CD4-positive, alpha-beta T cell (primary cell): ENCODE measurements at regions not wholly inside any gene's neighbourhood (a gene's known extent, or its start where the extent isn't known, plus 50 kb on each side); places are given as distances from the start of the nearest gene placed in this dataset.
A peak's percentile ranks its signal among the peaks of the same experiment; 100 is the strongest.

Experiments used
- ATAC-seq: fragments of 200-7000 bp; cut with Tn5 transposase; one replicate; pipeline ENCODE4 v1.10.0; 2022; ENCODE audit warnings: mild to moderate bottlenecking; ENCODE audit not compliant: poor library complexity
- CTCF ChIA-PET: fragments of 350-600 bp; sonication (Branson Sonifier 250); formaldehyde crosslinking; loops from one replicate; lab custom pipeline; 2021; ENCODE audit warnings: antibody characterized with exemption, inconsistent platforms; lab: Charles Lee
- POLR2A ChIA-PET: fragments of 350-600 bp; sonication (Branson Sonifier 250); formaldehyde crosslinking; loops from one replicate; lab custom pipeline; 2021; ENCODE audit warnings: antibody characterized with exemption, inconsistent platforms; lab: Charles Lee
- DNase-seq, 14 experiments: peaks; one replicate each; pipeline ENCODE4 v3.0.0-alpha.2; 2013 to 2020; ENCODE audit warnings: mixed read lengths in 2 of 14
- H3K27ac ChIP-seq, 2 donors: one replicate each; pipeline versions ENCODE4 v1.5.1 to v1.7.0; 2013; ENCODE audit warnings: low read length in 2 of 2, low read depth in 1 of 2, mild to moderate bottlenecking in 1 of 2
- H3K27me3 ChIP-seq, 2 experiments: 1 replicate in 1 of 2; 2 replicates in 1 of 2; pipeline versions ENCODE4 v1.6.1 to v1.7.0; 2013; ENCODE audit warnings: low read length in 2 of 2, control low read depth in 1 of 2, mild to moderate bottlenecking in 1 of 2, moderate library complexity in 1 of 2; ENCODE audit not compliant: insufficient read depth in 2 of 2, control insufficient read depth in 1 of 2
- H3K36me3 ChIP-seq: one replicate; pipeline ENCODE4 v1.6.1; 2013; ENCODE audit warnings: low read length, control low read depth; ENCODE audit not compliant: insufficient read depth
- H3K4me1 ChIP-seq: one replicate; pipeline ENCODE4 v1.6.1; 2013; ENCODE audit warnings: low read length, control low read depth; ENCODE audit not compliant: insufficient read depth
- H3K4me3 ChIP-seq: one replicate; pipeline ENCODE4 v1.5.1; 2013; ENCODE audit warnings: mild to moderate bottlenecking, low read length, moderate library complexity
- H3K9me3 ChIP-seq, 2 experiments: 1 replicate in 1 of 2; 2 replicates in 1 of 2; pipeline versions ENCODE4 v1.6.1 to v1.7.0; 2013; ENCODE audit warnings: low read length in 2 of 2, mild to moderate bottlenecking in 2 of 2, control low read depth in 1 of 2, moderate library complexity in 1 of 2; ENCODE audit not compliant: control insufficient read depth in 1 of 2, insufficient read depth in 1 of 2
- H3K27ac Mint-ChIP-seq: one replicate; pipeline ENCODE4 v1.8.0; 2020; ENCODE audit warnings: mixed read lengths
- H3K27me3 Mint-ChIP-seq: one replicate; pipeline ENCODE4 v1.8.0; 2021; ENCODE audit warnings: mixed read lengths
- H3K36me3 Mint-ChIP-seq: one replicate; pipeline ENCODE4 v1.8.0; 2021; ENCODE audit warnings: low read depth, mixed read lengths
- H3K4me1 Mint-ChIP-seq: one replicate; pipeline ENCODE4 v1.8.0; 2021; ENCODE audit warnings: low read depth, mixed read lengths
- H3K4me3 Mint-ChIP-seq: one replicate; pipeline ENCODE4 v1.8.0; 2020; ENCODE audit warnings: mild to moderate bottlenecking, mixed read lengths
- H3K9me3 Mint-ChIP-seq: one replicate; pipeline ENCODE4 v1.8.0; 2020; ENCODE audit warnings: mixed read lengths
- CTCF ChIP-seq: fragments of 200-600 bp; IDR thresholded peaks from one replicate; pipeline ENCODE4 v1.8.0; 2022; ENCODE audit warnings: antibody characterized with exemption, mild to moderate bottlenecking
- intact Hi-C, 2 experiments: fragments of 100-400 bp; cut with DNase I in 1 of 2; cut with micrococcal nuclease in 1 of 2; formaldehyde crosslinking; loops; one replicate each; pipeline versions ENCODE4 v1.15.1 to v1.9.0; 2023 to 2025; cut with DNase I, micrococcal nuclease

- intact Hi-C loops = no loop called here
- ATAC-seq (peak; percentile 96), DNase-seq (peak in 12 of 14 experiments; percentile 5 to 82 (median 25))
- no peaks in the 10 kb centered on the region for H3K27me3 ChIP-seq
- H3K9me3 Mint-ChIP-seq = no peaks in the 10 kb centered on the region
- no peak overlapping the region for H3K4me3 Mint-ChIP-seq
- H3K9me3 ChIP-seq = no peaks in the 10 kb centered on the region
- H3K36me3 ChIP-seq = no peaks in the 10 kb centered on the region
- ChIA-PET CTCF (no interaction called here), POLR2A (no interaction called here)
- H3K4me3 ChIP-seq = no peak overlapping the region
- H3K27ac Mint-ChIP-seq = no peak overlapping the region
- H3K4me1 Mint-ChIP-seq = peaks cover 2% of the 10 kb centered on the region
- no peaks in the 10 kb centered on the region for H3K36me3 Mint-ChIP-seq
- H3K4me1 ChIP-seq = peaks cover 28% of the 10 kb centered on the region
- TF ChIP-seq CTCF = no peak
- H3K27me3 Mint-ChIP-seq = no peaks in the 10 kb centered on the region
- H3K27ac ChIP-seq = no peak overlapping the region
These were observed 155.6 kb downstream of the DYRK2 start for GRCh38 chr12:67804168-67804567.

- Histone ChIP-seq H3K4me1 (peaks cover 25% of the 10 kb centered on the region), H3K27me3 (no peaks in the 10 kb centered on the region), H3K36me3 (no peaks in the 10 kb centered on the region), H3K9me3 (no peaks in the 10 kb centered on the region), H3K4me3 (no peak overlapping the region), H3K27ac (no peak overlapping the region)
- CTCF ChIA-PET = no interaction called here
- no peaks in the 10 kb centered on the region for H3K4me1 Mint-ChIP-seq
- no peaks in the 10 kb centered on the region for H3K27me3 Mint-ChIP-seq
- intact Hi-C loops = no loop called here
- no peak overlapping the region for H3K4me3 Mint-ChIP-seq
- ATAC-seq (no peak), DNase-seq (no peak)
- H3K9me3 Mint-ChIP-seq = no peaks in the 10 kb centered on the region
- no peak for TF ChIP-seq CTCF
- H3K36me3 Mint-ChIP-seq = no peaks in the 10 kb centered on the region
- H3K27ac Mint-ChIP-seq = no peak overlapping the region
- POLR2A ChIA-PET = no interaction called here
These were observed 159.3 kb downstream of the DYRK2 start for GRCh38 chr12:67807814-67808213.

- no peaks in the 10 kb centered on the region for H3K36me3 Mint-ChIP-seq
- peaks cover 0 to 2% of the 10 kb centered on the region in 2 experiments for H3K9me3 ChIP-seq
- CTCF ChIA-PET = no interaction called here
These were observed 161.6 kb downstream of the DYRK2 start for GRCh38 chr12:67810166-67810565.

More at GRCh38 chr12:67810166-67810565, 161.6 kb downstream of the DYRK2 start:
- Mint-ChIP-seq H3K4me1 (no peaks in the 10 kb centered on the region), H3K4me3 (no peak overlapping the region), H3K27ac (no peak overlapping the region), H3K27me3 (no peaks in the 10 kb centered on the region), H3K9me3 (no peaks in the 10 kb centered on the region)
- no peak overlapping the region for H3K4me3 ChIP-seq
- peaks cover 5% of the 10 kb centered on the region for H3K4me1 ChIP-seq
- no peak for TF ChIP-seq CTCF
- POLR2A ChIA-PET = no interaction called here
- DNase-seq (no peak), ATAC-seq (no peak)
- no peaks in the 10 kb centered on the region for H3K27me3 ChIP-seq
- no peak overlapping the region for H3K27ac ChIP-seq
- no peaks in the 10 kb centered on the region for H3K36me3 ChIP-seq
- intact Hi-C loops = no loop called here
